OCI-LY7 (cell line): ENCODE measurements at regions not wholly inside any gene's neighbourhood (a gene's known extent, or its start where the extent isn't known, plus 50 kb on each side); places are given as distances from the start of the nearest gene placed in this dataset.
"Not testable (repeated sequence)": the region's sequence is repeated elsewhere in the genome, so short reads cannot be mapped to it uniquely, and the experiment has no call there.

Experiments used
- EZH2phosphoT487 ChIP-seq: fragments of 200-600 bp; sonication (generic); IDR thresholded peaks from 2 replicates; pipeline ENCODE4 v1.6.1; 2018; ENCODE audit warnings: low read depth, borderline replicate concordance, mild to moderate bottlenecking, mixed run types, antibody characterized with exemption, low read length, moderate library complexity, mixed read lengths
- TF ChIP-seq, protein P1 (sequence below): fragments of 200-600 bp; sonication (generic); conservative IDR thresholded peaks from 2 replicates; pipeline ENCODE4 v1.5.1; 2014; ENCODE audit warnings: mild to moderate bottlenecking, antibody characterized with exemption, low read length, moderate library complexity, mixed read lengths

- TF ChIP-seq, protein P1, sequence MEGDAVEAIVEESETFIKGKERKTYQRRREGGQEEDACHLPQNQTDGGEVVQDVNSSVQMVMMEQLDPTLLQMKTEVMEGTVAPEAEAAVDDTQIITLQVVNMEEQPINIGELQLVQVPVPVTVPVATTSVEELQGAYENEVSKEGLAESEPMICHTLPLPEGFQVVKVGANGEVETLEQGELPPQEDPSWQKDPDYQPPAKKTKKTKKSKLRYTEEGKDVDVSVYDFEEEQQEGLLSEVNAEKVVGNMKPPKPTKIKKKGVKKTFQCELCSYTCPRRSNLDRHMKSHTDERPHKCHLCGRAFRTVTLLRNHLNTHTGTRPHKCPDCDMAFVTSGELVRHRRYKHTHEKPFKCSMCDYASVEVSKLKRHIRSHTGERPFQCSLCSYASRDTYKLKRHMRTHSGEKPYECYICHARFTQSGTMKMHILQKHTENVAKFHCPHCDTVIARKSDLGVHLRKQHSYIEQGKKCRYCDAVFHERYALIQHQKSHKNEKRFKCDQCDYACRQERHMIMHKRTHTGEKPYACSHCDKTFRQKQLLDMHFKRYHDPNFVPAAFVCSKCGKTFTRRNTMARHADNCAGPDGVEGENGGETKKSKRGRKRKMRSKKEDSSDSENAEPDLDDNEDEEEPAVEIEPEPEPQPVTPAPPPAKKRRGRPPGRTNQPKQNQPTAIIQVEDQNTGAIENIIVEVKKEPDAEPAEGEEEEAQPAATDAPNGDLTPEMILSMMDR = not testable (repeated sequence)
- TF ChIP-seq EZH2phosphoT487 = not testable (repeated sequence)
Measured at GRCh38 chr15:35700091-35700593, 154.2 kb upstream of the DPH6 start.
